HEK293 (cell line): ENCODE measurements at regions not wholly inside any gene's neighbourhood (a gene's known extent, or its start where the extent isn't known, plus 50 kb on each side); places are given as distances from the start of the nearest gene placed in this dataset.

Source experiments
- CTCF ChIA-PET: fragments of 350-600 bp; formaldehyde crosslinking; extraction: SDS; loops from one replicate; lab custom pipeline; 2021; ENCODE audit warnings: antibody characterized with exemption; lab: Yijun Ruan, JAX
- POLR2A ChIA-PET: fragments of 300-600 bp; formaldehyde crosslinking; extraction: SDS; loops from one replicate; lab custom pipeline; 2020; ENCODE audit warnings: antibody characterized with exemption, inconsistent platforms; lab: Yijun Ruan, JAX
- H3K27ac ChIP-seq: fragments of 200-500 bp; sonication (Bioruptor generic); 2 replicates; pipeline ENCODE4 v1.5.1; 2014; ENCODE audit warnings: low read depth, low read length, control low read depth, inconsistent platforms; ENCODE audit errors: extremely low read depth
- H3K36me3 ChIP-seq, 2 experiments: fragments of 200-500 bp in 1 of 2; sonication (Bioruptor generic) in 1 of 2; 1 replicate in 1 of 2; 2 replicates in 1 of 2; pipeline ENCODE4 v1.5.1; 2014 to 2017; ENCODE audit warnings: inconsistent platforms in 2 of 2, low read length in 2 of 2; ENCODE audit not compliant: control insufficient read depth in 2 of 2, insufficient read depth in 1 of 2
- H3K4me1 ChIP-seq: fragments of 200-500 bp; sonication (Bioruptor generic); 2 replicates; pipeline ENCODE4 v1.5.1; 2014; ENCODE audit warnings: mild to moderate bottlenecking, low read length, inconsistent platforms; ENCODE audit not compliant: control insufficient read depth, insufficient read depth
- H3K4me3 ChIP-seq: 2 replicates; pipeline ENCODE4 v1.5.1; 2011; ENCODE audit warnings: low read depth, mild to moderate bottlenecking, control low read depth, low read length, moderate library complexity
- H3K9me3 ChIP-seq: fragments of 200-500 bp; sonication (Bioruptor generic); 2 replicates; pipeline ENCODE4 v1.5.1; 2014; ENCODE audit warnings: low read depth, low read length, inconsistent platforms; ENCODE audit not compliant: control insufficient read depth, insufficient read depth
- OSR2 ChIP-seq: fragments of 450-650 bp; formaldehyde crosslinking; IDR thresholded peaks from 2 replicates; pipeline ENCODE4 v1.5.1; 2016; ENCODE audit warnings: missing biosample characterization, missing genetic modification characterization
- PRDM4 ChIP-seq: fragments of 450-650 bp; formaldehyde crosslinking; IDR thresholded peaks from 2 replicates; pipeline ENCODE4 v1.5.1; 2017; ENCODE audit warnings: missing biosample characterization, missing genetic modification characterization
- REPIN1 ChIP-seq: fragments of 450-650 bp; formaldehyde crosslinking; IDR thresholded peaks from 2 replicates; pipeline ENCODE4 v1.5.1; 2017; ENCODE audit warnings: missing biosample characterization, missing genetic modification characterization, low read depth
- REST ChIP-seq: fragments of 450-650 bp; formaldehyde crosslinking; IDR thresholded peaks from 2 replicates; pipeline ENCODE4 v1.5.1; 2016; ENCODE audit warnings: missing biosample characterization, missing genetic modification characterization
- SCRT2 ChIP-seq: fragments of 450-650 bp; formaldehyde crosslinking; IDR thresholded peaks from 2 replicates; pipeline ENCODE4 v1.5.1; 2016; ENCODE audit warnings: missing biosample characterization, missing genetic modification characterization
- SETDB1 ChIP-seq: IDR thresholded peaks from one replicate; pipeline ENCODE4 v1.6.1; 2017; ENCODE audit warnings: mild to moderate bottlenecking, low read length, moderate library complexity, mixed read lengths; ENCODE audit not compliant: insufficient read length
- SP2 ChIP-seq: fragments of 450-650 bp; formaldehyde crosslinking; IDR thresholded peaks from 2 replicates; pipeline ENCODE4 v1.5.1; 2016; ENCODE audit warnings: missing biosample characterization, missing genetic modification characterization
- YY2 ChIP-seq: fragments of 450-650 bp; formaldehyde crosslinking; IDR thresholded peaks from 2 replicates; pipeline ENCODE4 v1.5.1; 2016; ENCODE audit warnings: missing biosample characterization, missing genetic modification characterization
- ZFHX2 ChIP-seq: fragments of 450-650 bp; formaldehyde crosslinking; conservative IDR thresholded peaks from 2 replicates; pipeline ENCODE4 v1.5.1; 2016; ENCODE audit warnings: missing biosample characterization, missing genetic modification characterization
- ZNF114 ChIP-seq: fragments of 450-650 bp; formaldehyde crosslinking; IDR thresholded peaks from 2 replicates; pipeline ENCODE4 v1.5.0; 2017; ENCODE audit warnings: missing biosample characterization, missing genetic modification characterization
- ZNF155 ChIP-seq: fragments of 450-650 bp; formaldehyde crosslinking; IDR thresholded peaks from 2 replicates; pipeline ENCODE4 v1.5.1; 2016; ENCODE audit warnings: missing biosample characterization, missing genetic modification characterization
- ZNF362 ChIP-seq: fragments of 450-650 bp; formaldehyde crosslinking; IDR thresholded peaks from 2 replicates; pipeline ENCODE4 v1.5.1; 2016; ENCODE audit warnings: missing biosample characterization, missing genetic modification characterization
- ZNF423 ChIP-seq: fragments of 450-650 bp; formaldehyde crosslinking; IDR thresholded peaks from 2 replicates; pipeline ENCODE4 v1.5.1; 2016; ENCODE audit warnings: missing biosample characterization, missing genetic modification characterization
- ZNF433 ChIP-seq: fragments of 450-650 bp; formaldehyde crosslinking; IDR thresholded peaks from 2 replicates; pipeline ENCODE4 v1.5.1; 2016; ENCODE audit warnings: missing biosample characterization, missing genetic modification characterization, low read depth
- ZNF501 ChIP-seq: fragments of 450-650 bp; formaldehyde crosslinking; IDR thresholded peaks from 2 replicates; pipeline ENCODE4 v1.5.1; 2016; ENCODE audit warnings: missing biosample characterization, missing genetic modification characterization
- ZNF521 ChIP-seq: fragments of 450-650 bp; formaldehyde crosslinking; IDR thresholded peaks from 2 replicates; pipeline ENCODE4 v1.5.1; 2017; ENCODE audit warnings: missing biosample characterization, mild to moderate bottlenecking, missing genetic modification characterization
- ZNF544 ChIP-seq: fragments of 450-650 bp; formaldehyde crosslinking; IDR thresholded peaks from 2 replicates; pipeline ENCODE4 v1.5.0; 2017; ENCODE audit warnings: missing biosample characterization, missing genetic modification characterization
- ZNF600 ChIP-seq: fragments of 450-650 bp; formaldehyde crosslinking; IDR thresholded peaks from 2 replicates; pipeline ENCODE4 v1.5.1; 2016; ENCODE audit warnings: missing biosample characterization, missing genetic modification characterization
- ZSCAN18 ChIP-seq: fragments of 450-650 bp; formaldehyde crosslinking; IDR thresholded peaks from 2 replicates; pipeline ENCODE4 v1.5.1; 2016; ENCODE audit warnings: missing biosample characterization, missing genetic modification characterization

- no peak for TF ChIP-seq REST (tag by site-specific recombination)
These were observed 308.2 kb downstream of the EMP1 start (continued) for GRCh38 chr12:13504736-13505135.

GRCh38 chr12:13504074-13504473 is 307.5 kb downstream of the EMP1 start:
- TF ChIP-seq ZSCAN18 (no peak), YY2 (tag by site-specific recombination) (no peak), ZFHX2 (tag by site-specific recombination) (no peak), SP2 (tag by site-specific recombination) (no peak), SCRT2 (tag by site-specific recombination) (no peak), ZNF501 (tag by site-specific recombination) (no peak), REPIN1 (no peak), SETDB1 (no peak), PRDM4 (tag by site-specific recombination) (no peak), ZNF423 (tag by site-specific recombination) (no peak), OSR2 (tag by site-specific recombination) (no peak), ZNF155 (tag by site-specific recombination) (no peak), ZNF544 (tag by site-specific recombination) (no peak), ZNF362 (no peak), ZNF114 (tag by site-specific recombination) (no peak), ZNF600 (no peak), ZNF433 (tag by site-specific recombination) (no peak), ZNF521 (no peak)
- CTCF ChIA-PET, result interaction anchor here (0.9 kb wide), 1 partner anchor 226 kb away, joined by 3 read pairs; no protein-coding TSS in a partner anchor
- POLR2A ChIA-PET, result no interaction called here

More at GRCh38 chr12:13504074-13504473, 307.5 kb downstream of the EMP1 start:
- Histone ChIP-seq H3K9me3 (no peaks in the 10 kb centered on the region), H3K27ac (no peak overlapping the region), H3K4me1 (no peaks in the 10 kb centered on the region), H3K4me3 (no peak overlapping the region), H3K36me3 (no peaks in the 10 kb centered on the region)
